Adrenal gland (tissue), 5 donors: ENCODE measurements at regions not wholly inside any gene's neighbourhood (a gene's known extent, or its start where the extent isn't known, plus 50 kb on each side); places are given as distances from the start of the nearest gene placed in this dataset.

ENCODE experiments used
- POLR2A ChIP-seq, 2 donors: fragments of 450-650 bp; IDR thresholded peaks; one replicate each; pipeline ENCODE4 v1.6.1; 2017; ENCODE audit warnings: antibody characterized with exemption in 2 of 2, mild to moderate bottlenecking in 2 of 2, moderate library complexity in 1 of 2
- TF ChIP-seq, protein P1 (sequence below), 6 experiments: fragments of 450-650 bp in 4 of 6; fragments of 200-600 bp in 2 of 6; sonication (generic) in 1 of 6; IDR thresholded peaks; 1 replicate in 5 of 6; 2 replicates in 1 of 6; pipeline versions ENCODE4 v1.5.1 to v1.8.0; 2016 to 2021; ENCODE audit warnings: antibody characterized with exemption in 6 of 6, mild to moderate bottlenecking in 2 of 6, moderate library complexity in 1 of 6
- donor health status: DM: no; HTN: no; CAD: no.

DNA sequence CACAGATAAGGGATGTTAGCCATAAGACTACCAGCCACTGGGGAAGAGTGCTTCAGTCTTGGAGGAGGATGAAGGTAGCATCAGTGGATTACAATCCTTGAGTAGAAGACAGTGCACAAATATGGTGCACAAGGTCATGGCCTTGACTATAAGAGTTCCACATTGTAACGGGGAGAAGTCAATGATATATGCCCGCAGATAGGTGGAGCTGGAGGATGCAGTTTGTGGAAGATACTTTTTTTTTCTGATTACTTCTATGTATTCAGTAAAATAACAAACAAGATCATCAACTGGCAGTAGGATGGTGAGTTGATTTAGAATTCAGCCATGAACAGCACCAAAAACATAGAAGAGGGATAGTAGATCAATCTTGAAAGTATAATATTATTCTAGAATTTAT is 926.8 kb upstream of the MIR17HG start:
- TF ChIP-seq, protein P1, sequence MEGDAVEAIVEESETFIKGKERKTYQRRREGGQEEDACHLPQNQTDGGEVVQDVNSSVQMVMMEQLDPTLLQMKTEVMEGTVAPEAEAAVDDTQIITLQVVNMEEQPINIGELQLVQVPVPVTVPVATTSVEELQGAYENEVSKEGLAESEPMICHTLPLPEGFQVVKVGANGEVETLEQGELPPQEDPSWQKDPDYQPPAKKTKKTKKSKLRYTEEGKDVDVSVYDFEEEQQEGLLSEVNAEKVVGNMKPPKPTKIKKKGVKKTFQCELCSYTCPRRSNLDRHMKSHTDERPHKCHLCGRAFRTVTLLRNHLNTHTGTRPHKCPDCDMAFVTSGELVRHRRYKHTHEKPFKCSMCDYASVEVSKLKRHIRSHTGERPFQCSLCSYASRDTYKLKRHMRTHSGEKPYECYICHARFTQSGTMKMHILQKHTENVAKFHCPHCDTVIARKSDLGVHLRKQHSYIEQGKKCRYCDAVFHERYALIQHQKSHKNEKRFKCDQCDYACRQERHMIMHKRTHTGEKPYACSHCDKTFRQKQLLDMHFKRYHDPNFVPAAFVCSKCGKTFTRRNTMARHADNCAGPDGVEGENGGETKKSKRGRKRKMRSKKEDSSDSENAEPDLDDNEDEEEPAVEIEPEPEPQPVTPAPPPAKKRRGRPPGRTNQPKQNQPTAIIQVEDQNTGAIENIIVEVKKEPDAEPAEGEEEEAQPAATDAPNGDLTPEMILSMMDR (IDR thresholded peaks at IDR 0.05) = no peak
- no peak for TF ChIP-seq POLR2A (IDR thresholded peaks at IDR 0.05)
